ENCODE measurements at regions not wholly inside any gene's neighbourhood (a gene's known extent, or its start where the extent isn't known, plus 50 kb on each side); places are given as distances from the start of the nearest gene placed in this dataset.

- no peak overlapping the region for H3K4me3 ChIP-seq (ENCODE audit: low read depth, poor library complexity, severe bottlenecking)
- intact Hi-C loops (cut with DNase I; ENCODE audit: low total_unique reads): no loop called here
- 36 to 70% methylated on average over 2 of the region's 2 CpGs for WGBS, 2 donors
- TF ChIP-seq, protein P1, sequence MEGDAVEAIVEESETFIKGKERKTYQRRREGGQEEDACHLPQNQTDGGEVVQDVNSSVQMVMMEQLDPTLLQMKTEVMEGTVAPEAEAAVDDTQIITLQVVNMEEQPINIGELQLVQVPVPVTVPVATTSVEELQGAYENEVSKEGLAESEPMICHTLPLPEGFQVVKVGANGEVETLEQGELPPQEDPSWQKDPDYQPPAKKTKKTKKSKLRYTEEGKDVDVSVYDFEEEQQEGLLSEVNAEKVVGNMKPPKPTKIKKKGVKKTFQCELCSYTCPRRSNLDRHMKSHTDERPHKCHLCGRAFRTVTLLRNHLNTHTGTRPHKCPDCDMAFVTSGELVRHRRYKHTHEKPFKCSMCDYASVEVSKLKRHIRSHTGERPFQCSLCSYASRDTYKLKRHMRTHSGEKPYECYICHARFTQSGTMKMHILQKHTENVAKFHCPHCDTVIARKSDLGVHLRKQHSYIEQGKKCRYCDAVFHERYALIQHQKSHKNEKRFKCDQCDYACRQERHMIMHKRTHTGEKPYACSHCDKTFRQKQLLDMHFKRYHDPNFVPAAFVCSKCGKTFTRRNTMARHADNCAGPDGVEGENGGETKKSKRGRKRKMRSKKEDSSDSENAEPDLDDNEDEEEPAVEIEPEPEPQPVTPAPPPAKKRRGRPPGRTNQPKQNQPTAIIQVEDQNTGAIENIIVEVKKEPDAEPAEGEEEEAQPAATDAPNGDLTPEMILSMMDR (IDR thresholded peaks at IDR 0.05): no peak
- TF ChIP-seq POLR2A (IDR thresholded peaks at IDR 0.05): no peak
- DNase-seq (ENCODE audit: low spot score in 2 of 2): no peak
These were observed 288.7 kb downstream of the RNF144B start for GRCh38 chr6:18675881-18676280.

GRCh38 chr6:18676548-18676947 lies 289.4 kb downstream of the RNF144B start:
- DNase-seq (ENCODE audit: low spot score in 2 of 2): no peak
- intact Hi-C loops (cut with DNase I; ENCODE audit: low total_unique reads): no loop called here
- WGBS, 2 donors: 84 to 89% methylated on average over 7 of the region's 7 CpGs
- H3K4me3 ChIP-seq (ENCODE audit: low read depth, poor library complexity, severe bottlenecking): no peak overlapping the region
- TF ChIP-seq, protein P1 (IDR thresholded peaks at IDR 0.05): no peak
- no peak for TF ChIP-seq POLR2A (IDR thresholded peaks at IDR 0.05)

- TF ChIP-seq, protein P1 (IDR thresholded peaks at IDR 0.05): no peak
- no peak for TF ChIP-seq POLR2A (IDR thresholded peaks at IDR 0.05)
- no peak overlapping the region for H3K4me3 ChIP-seq (ENCODE audit: low read depth, poor library complexity, severe bottlenecking)
- intact Hi-C loops (cut with DNase I; ENCODE audit: low total_unique reads): no loop called here
- DNase-seq (ENCODE audit: low spot score in 2 of 2): no peak
These were observed 293.7 kb downstream of the RNF144B start for GRCh38 chr6:18680842-18681241.

GRCh38 chr6:18681832-18682503 lies 294.8 kb downstream of the RNF144B start:
- no peak overlapping the region for H3K4me3 ChIP-seq (ENCODE audit: low read depth, poor library complexity, severe bottlenecking)
- TF ChIP-seq, protein P1 (IDR thresholded peaks at IDR 0.05): no peak
- no peak for TF ChIP-seq POLR2A (IDR thresholded peaks at IDR 0.05)
- WGBS, 2 donors: 43 to 55% methylated on average over 5 of the region's 5 CpGs
- intact Hi-C loops (cut with DNase I; ENCODE audit: low total_unique reads): no loop called here
- DNase-seq (ENCODE audit: low spot score in 2 of 2): no peak

GRCh38 chr6:18684343-18684742 lies 297.2 kb downstream of the RNF144B start:
- no peak overlapping the region for H3K4me3 ChIP-seq (ENCODE audit: low read depth, poor library complexity, severe bottlenecking)
- 44 to 91% methylated on average over 3 of the region's 3 CpGs for WGBS, 2 donors
- intact Hi-C loops (cut with DNase I; ENCODE audit: low total_unique reads): no loop called here
- DNase-seq (ENCODE audit: low spot score in 2 of 2): no peak
- TF ChIP-seq POLR2A (IDR thresholded peaks at IDR 0.05): no peak
- TF ChIP-seq, protein P1 (IDR thresholded peaks at IDR 0.05): no peak

All from lower leg skin (tissue), 4 donors.